PC-9 (cell line): ENCODE measurements at regions not wholly inside any gene's neighbourhood (a gene's known extent, or its start where the extent isn't known, plus 50 kb on each side); places are given as distances from the start of the nearest gene placed in this dataset.

Source experiments
- BruUV-seq: library from RNA; stranded (reverse); fragments of 400-500 nt; replicated peaks from 2 replicates; lab custom pipeline; 2021; lab: Mats Ljungman, UMichigan
- CTCF ChIA-PET: fragments of 300-600 bp; sonication (Branson Sonifier 250); formaldehyde crosslinking; loops from one replicate; lab custom pipeline; 2022; ENCODE audit warnings: antibody characterized with exemption; lab: Charles Lee
- POLR2A ChIA-PET: fragments of 300-600 bp; sonication (Branson Sonifier 250); formaldehyde crosslinking; loops from one replicate; lab custom pipeline; 2022; ENCODE audit warnings: antibody characterized with exemption; ENCODE audit not compliant: unreplicated experiment; lab: Charles Lee
- DNase-seq, 2 experiments: peaks; one replicate each; pipeline versions ENCODE4 v3.0.0 to v3.0.0-alpha.2; 2015 to 2022; ENCODE audit warnings: mixed read lengths in 1 of 2
- H2AFZ ChIP-seq: fragments of 200-600 bp; sonication (generic); 2 replicates; pipeline ENCODE4 v1.8.1; 2017; ENCODE audit warnings: antibody characterized with exemption
- H3F3A ChIP-seq: fragments of 200-600 bp; sonication (generic); 2 replicates; pipeline ENCODE4 v1.8.1; 2017; ENCODE audit warnings: antibody characterized with exemption, mild to moderate bottlenecking, low read depth; ENCODE audit not compliant: insufficient read depth
- H3K27ac ChIP-seq: fragments of 200-600 bp; sonication (generic); 2 replicates; pipeline ENCODE4 v1.6.1; 2016; ENCODE audit warnings: mixed run types
- H3K27me3 ChIP-seq: fragments of 200-600 bp; sonication (generic); 2 replicates; pipeline ENCODE4 v1.6.1; 2016; ENCODE audit warnings: low read depth, mixed run types; ENCODE audit not compliant: insufficient read depth
- H3K36me3 ChIP-seq: fragments of 200-600 bp; sonication (generic); 2 replicates; pipeline ENCODE4 v1.6.1; 2016; ENCODE audit warnings: low read depth, mixed run types
- H3K4me1 ChIP-seq: fragments of 200-600 bp; sonication (generic); replicated peaks from 2 replicates; pipeline ENCODE4 v1.6.1; 2016; ENCODE audit warnings: mixed run types; ENCODE audit not compliant: insufficient read depth
- H3K4me2 ChIP-seq: fragments of 200-600 bp; sonication (generic); 2 replicates; pipeline ENCODE4 v1.6.1; 2017; ENCODE audit warnings: mixed run types
- H3K4me3 ChIP-seq: fragments of 200-600 bp; sonication (generic); 2 replicates; pipeline ENCODE4 v1.6.1; 2016; ENCODE audit warnings: mixed run types
- H3K79me2 ChIP-seq: fragments of 200-600 bp; sonication (generic); 2 replicates; pipeline ENCODE4 v1.6.1; 2017; ENCODE audit warnings: low read depth, mixed run types
- H3K9me2 ChIP-seq: fragments of 200-600 bp; sonication (generic); 2 replicates; pipeline ENCODE4 v1.8.1; 2017; ENCODE audit warnings: mild to moderate bottlenecking; ENCODE audit not compliant: insufficient read depth
- H3K9me3 ChIP-seq: fragments of 200-600 bp; sonication (generic); 2 replicates; pipeline ENCODE4 v1.8.1; 2016; ENCODE audit warnings: low read depth; ENCODE audit not compliant: insufficient read depth
- H4K20me1 ChIP-seq: fragments of 200-600 bp; sonication (generic); 2 replicates; pipeline ENCODE4 v1.8.1; 2017; ENCODE audit not compliant: insufficient read depth
- EZH2 ChIP-seq: fragments of 200-600 bp; sonication (generic); IDR thresholded peaks from 2 replicates; pipeline ENCODE4 v1.8.0; 2017; ENCODE audit warnings: antibody characterized with exemption, low read depth
- intact Hi-C: fragments of 100-400 bp; cut with micrococcal nuclease; formaldehyde crosslinking; loops from one replicate; pipeline ENCODE4 v1.10.0; 2022; ENCODE audit not compliant: unreplicated experiment
- TF ChIP-seq, protein P1 (sequence below): fragments of 200-600 bp; sonication (generic); conservative IDR thresholded peaks from 2 replicates; pipeline ENCODE4 v1.6.1; 2017; ENCODE audit warnings: mixed run types, antibody characterized with exemption, mild to moderate bottlenecking, moderate library complexity

DNA sequence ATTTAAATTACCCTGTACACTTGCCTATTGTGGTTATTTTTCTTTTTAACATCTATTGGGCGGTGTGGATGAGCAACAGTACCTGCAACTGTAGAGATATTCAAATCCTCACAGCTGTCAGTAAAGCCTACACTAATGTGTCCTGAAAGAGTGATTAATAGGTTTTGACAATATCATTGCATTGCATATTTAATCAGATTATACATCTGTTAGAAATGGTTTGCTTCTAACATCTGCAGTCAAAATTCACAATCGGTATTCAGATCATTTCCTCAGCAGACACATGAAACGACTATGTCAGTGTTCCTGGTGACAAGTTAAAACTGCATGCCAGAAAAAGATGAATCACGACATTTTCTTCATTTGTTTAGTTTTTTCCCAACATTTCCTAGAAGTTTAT is 254.6 kb upstream of the EPHA5 start:
- POLR2A ChIA-PET = no interaction called here
- H4K20me1 ChIP-seq = no peaks in the 10 kb centered on the region
- H3K27me3 ChIP-seq = no peaks in the 10 kb centered on the region
- H2AFZ ChIP-seq = no peak overlapping the region
- intact Hi-C loops = no loop called here
- no TSS peak for BruUV-seq
- CTCF ChIA-PET = no interaction called here
- H3K9me3 ChIP-seq = no peaks in the 10 kb centered on the region
- H3K4me1 ChIP-seq = no peaks in the 10 kb centered on the region
- H3K27ac ChIP-seq = no peak overlapping the region
- no peak overlapping the region for H3K4me3 ChIP-seq
- no peaks in the 10 kb centered on the region for H3K36me3 ChIP-seq
- TF ChIP-seq EZH2 = no peak
- TF ChIP-seq, protein P1, sequence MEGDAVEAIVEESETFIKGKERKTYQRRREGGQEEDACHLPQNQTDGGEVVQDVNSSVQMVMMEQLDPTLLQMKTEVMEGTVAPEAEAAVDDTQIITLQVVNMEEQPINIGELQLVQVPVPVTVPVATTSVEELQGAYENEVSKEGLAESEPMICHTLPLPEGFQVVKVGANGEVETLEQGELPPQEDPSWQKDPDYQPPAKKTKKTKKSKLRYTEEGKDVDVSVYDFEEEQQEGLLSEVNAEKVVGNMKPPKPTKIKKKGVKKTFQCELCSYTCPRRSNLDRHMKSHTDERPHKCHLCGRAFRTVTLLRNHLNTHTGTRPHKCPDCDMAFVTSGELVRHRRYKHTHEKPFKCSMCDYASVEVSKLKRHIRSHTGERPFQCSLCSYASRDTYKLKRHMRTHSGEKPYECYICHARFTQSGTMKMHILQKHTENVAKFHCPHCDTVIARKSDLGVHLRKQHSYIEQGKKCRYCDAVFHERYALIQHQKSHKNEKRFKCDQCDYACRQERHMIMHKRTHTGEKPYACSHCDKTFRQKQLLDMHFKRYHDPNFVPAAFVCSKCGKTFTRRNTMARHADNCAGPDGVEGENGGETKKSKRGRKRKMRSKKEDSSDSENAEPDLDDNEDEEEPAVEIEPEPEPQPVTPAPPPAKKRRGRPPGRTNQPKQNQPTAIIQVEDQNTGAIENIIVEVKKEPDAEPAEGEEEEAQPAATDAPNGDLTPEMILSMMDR = no peak
- no peaks in the 10 kb centered on the region for H3K9me2 ChIP-seq
- no peaks in the 10 kb centered on the region for H3F3A ChIP-seq
- DNase-seq = no peak
- H3K79me2 ChIP-seq = no peaks in the 10 kb centered on the region
- H3K4me2 ChIP-seq = no peak overlapping the region

DNA sequence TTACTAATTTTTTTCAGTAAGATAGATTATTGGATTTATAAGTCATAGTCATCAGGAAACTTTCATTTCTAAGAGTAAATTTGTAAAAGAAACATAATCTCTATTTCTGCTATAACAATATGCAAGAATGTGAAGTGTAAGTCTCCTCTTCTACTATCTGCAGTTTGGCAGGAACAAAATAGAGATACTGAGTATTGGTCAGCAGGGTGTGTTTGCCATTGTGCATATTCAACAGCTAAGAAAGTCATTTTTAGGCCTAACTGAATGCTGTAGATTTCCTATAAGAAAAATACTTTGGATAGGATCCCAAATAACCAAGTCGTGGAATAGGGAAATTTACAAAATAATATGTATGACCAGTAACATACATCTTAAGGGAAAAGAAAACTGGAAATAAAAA is 253.3 kb upstream of the EPHA5 start:
- H3K27me3 ChIP-seq = no peaks in the 10 kb centered on the region
- ChIA-PET CTCF (no interaction called here), POLR2A (no interaction called here)
- intact Hi-C loops = no loop called here
- no peaks in the 10 kb centered on the region for H3K36me3 ChIP-seq
- H3K4me3 ChIP-seq = no peak overlapping the region
- no peak overlapping the region for H3K27ac ChIP-seq
- no peak for DNase-seq
- H3F3A ChIP-seq = no peaks in the 10 kb centered on the region
- H3K9me3 ChIP-seq = no peaks in the 10 kb centered on the region
- H3K9me2 ChIP-seq = no peaks in the 10 kb centered on the region
- H3K4me1 ChIP-seq = no peaks in the 10 kb centered on the region
- H3K4me2 ChIP-seq = no peak overlapping the region
- no peak overlapping the region for H2AFZ ChIP-seq
- BruUV-seq = no TSS peak
- no peak for TF ChIP-seq EZH2
- TF ChIP-seq, protein P1 = no peak
- H3K79me2 ChIP-seq = no peaks in the 10 kb centered on the region
- no peaks in the 10 kb centered on the region for H4K20me1 ChIP-seq

- H3K4me2 ChIP-seq = no peak overlapping the region
- ChIA-PET POLR2A (no interaction called here), CTCF (no interaction called here)
- no peaks in the 10 kb centered on the region for H3K4me1 ChIP-seq
- no peaks in the 10 kb centered on the region for H3K79me2 ChIP-seq
- no TSS peak for BruUV-seq
- no peak overlapping the region for H3K27ac ChIP-seq
- H2AFZ ChIP-seq = no peak overlapping the region
- H3K9me3 ChIP-seq = no peaks in the 10 kb centered on the region
- TF ChIP-seq, protein P1 = no peak
- no peak for TF ChIP-seq EZH2
- no peaks in the 10 kb centered on the region for H3K27me3 ChIP-seq
- H3K36me3 ChIP-seq = no peaks in the 10 kb centered on the region
- no peak overlapping the region for H3K4me3 ChIP-seq
- no peaks in the 10 kb centered on the region for H3F3A ChIP-seq
- no peaks in the 10 kb centered on the region for H3K9me2 ChIP-seq
- H4K20me1 ChIP-seq = no peaks in the 10 kb centered on the region
- DNase-seq = no peak
- intact Hi-C loops = no loop called here
Observed at GRCh38 chr4:65921180-65921579, 250.9 kb upstream of the EPHA5 start.
